HL-60/S4 treated with retinoic acid at 250 ng/mL for 4 days and 3 days (cell line): ENCODE measurements at regions not wholly inside any gene's neighbourhood (a gene's known extent, or its start where the extent isn't known, plus 50 kb on each side); places are given as distances from the start of the nearest gene placed in this dataset.

Experiments
- in situ Hi-C: fragments of 300-500 bp; cut with MboI; formaldehyde crosslinking; loops from 2 replicates; pipeline ENCODE4 v1.7.0; 2022; ENCODE audit warnings: low sequenced_read_pairs

DNA sequence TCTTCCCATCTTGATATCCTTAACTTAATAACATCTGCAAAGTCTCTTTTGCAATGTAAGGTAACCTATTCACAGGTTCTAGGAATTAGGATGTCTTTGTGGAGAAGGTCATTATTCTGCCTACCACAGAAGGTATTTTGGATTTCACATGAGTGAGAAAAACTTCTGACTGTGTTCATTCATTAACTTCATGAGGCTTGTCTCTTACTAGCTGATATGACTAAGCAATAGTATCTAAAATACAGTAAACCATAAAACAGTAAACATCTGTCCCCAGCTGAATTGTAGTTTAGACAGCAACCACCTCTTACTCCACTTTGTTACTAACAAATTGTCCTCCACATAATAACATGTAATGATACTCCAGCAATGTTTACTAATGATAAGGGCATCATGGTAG lies 198.1 kb downstream of the SEC23A start:
- in situ Hi-C loops, result no loop called here

DNA sequence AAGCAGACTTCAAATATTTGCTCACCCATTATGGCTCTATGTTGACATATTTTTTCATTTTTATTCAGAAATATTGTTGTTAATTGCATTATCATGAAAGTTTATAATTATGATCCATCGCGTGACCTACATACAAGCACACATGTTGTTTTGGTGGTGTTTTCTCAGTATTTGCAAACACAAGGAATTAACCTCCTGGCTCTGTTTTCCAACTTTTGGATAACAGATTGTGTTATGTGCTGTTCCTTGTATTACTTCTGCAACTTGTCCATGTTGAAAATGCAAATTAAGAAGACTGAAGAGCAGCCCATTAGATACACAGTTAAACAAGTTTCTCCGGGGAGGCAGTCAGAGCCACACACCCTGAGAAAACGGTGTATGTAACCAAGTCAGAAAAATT lies 201.2 kb downstream of the SEC23A start:
- in situ Hi-C loops, result no loop called here

DNA sequence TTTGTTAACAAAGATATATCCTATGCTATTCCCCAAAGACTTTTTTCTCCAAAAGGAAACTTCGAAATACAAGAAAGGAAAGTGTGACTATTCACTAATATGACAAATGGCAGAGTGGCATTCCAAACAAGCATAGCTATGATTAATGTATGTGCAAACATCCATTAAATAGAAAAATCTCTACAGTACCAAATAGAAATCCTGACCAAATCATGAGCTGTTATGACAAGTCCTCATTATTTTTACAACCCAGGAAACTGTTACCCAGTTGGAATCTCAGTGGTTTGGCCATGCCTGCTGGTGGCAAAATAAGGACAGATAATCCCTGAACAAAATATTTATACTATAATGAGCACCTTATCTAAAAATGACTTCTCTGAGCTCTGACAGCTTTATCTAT lies 202.1 kb downstream of the SEC23A start:
- in situ Hi-C loops, result no loop called here

GRCh38 chr14:38887696-38888095 lies 215.3 kb downstream of the SEC23A start:
- in situ Hi-C loops, result no loop called here

DNA sequence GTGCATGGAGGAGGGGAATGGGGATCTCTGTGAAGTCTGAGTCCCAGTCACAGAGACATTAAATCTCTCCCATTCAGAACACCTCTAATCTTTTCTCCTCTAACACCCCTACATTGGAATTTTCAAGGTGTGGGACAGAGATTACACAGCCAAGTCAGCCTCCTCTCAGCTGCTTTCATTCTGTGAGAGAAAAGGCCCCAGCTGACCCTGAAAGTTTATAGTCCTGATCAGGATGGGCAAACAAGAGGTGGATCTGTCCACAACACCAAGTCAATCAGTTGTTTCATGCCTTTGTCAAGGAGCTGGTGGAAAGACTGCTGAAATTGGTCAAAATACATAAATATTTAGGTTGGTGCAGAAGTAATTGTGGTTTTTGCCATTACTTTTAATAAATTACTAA lies 218.9 kb downstream of the SEC23A start:
- in situ Hi-C loops, result no loop called here

GRCh38 chr14:38883127-38883526 lies 219.9 kb downstream of the SEC23A start:
- in situ Hi-C loops, result no loop called here

- in situ Hi-C loops, result no loop called here
Observed at GRCh38 chr14:38882533-38882932, 220.5 kb downstream of the SEC23A start.

- in situ Hi-C loops, result no loop called here
Observed at GRCh38 chr14:38880643-38881524, 222.2 kb downstream of the SEC23A start.

DNA sequence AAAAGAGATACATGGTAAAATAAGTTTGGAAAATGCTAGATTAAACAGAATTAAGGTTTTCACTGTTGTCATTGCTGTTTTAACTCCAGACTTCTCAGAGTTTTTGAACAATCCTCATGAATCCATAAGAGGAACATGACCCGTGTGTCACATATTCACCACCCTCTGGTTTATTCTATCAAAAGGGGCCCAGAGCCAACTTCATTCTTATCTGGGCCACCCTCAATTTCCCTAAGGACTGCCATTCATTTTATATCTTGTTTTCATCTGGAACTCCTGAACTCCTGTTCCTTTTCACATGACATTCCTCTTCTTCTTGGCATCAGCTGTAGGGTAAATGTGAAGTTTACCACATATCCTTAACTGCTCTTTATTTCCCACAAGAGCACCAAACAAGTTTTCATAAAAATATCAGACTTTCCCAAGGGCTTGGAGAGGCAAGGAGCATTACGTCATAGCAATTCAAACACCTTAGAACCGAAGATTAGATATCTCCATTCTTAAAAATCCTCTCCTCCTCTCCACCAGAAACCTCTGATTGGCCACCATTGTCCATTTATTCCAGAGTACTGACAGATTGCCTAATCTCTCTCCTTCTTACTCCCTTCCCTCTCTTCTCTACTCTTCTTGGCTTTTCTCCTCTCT lies 225.2 kb downstream of the SEC23A start:
- in situ Hi-C loops, result loop anchor here (10.0 kb wide), 1 partner anchor 153 kb away; no protein-coding TSS in a partner anchor

- in situ Hi-C loops, result loop anchor here (10.0 kb wide), 1 partner anchor 150 kb away; no protein-coding TSS in a partner anchor
Observed at GRCh38 chr14:38874721-38875120, 228.3 kb downstream of the SEC23A start.

- in situ Hi-C loops, result loop anchor here (10.0 kb wide), 1 partner anchor 149 kb away; no protein-coding TSS in a partner anchor
Observed at GRCh38 chr14:38873941-38874612, 229.0 kb downstream of the SEC23A start.

DNA sequence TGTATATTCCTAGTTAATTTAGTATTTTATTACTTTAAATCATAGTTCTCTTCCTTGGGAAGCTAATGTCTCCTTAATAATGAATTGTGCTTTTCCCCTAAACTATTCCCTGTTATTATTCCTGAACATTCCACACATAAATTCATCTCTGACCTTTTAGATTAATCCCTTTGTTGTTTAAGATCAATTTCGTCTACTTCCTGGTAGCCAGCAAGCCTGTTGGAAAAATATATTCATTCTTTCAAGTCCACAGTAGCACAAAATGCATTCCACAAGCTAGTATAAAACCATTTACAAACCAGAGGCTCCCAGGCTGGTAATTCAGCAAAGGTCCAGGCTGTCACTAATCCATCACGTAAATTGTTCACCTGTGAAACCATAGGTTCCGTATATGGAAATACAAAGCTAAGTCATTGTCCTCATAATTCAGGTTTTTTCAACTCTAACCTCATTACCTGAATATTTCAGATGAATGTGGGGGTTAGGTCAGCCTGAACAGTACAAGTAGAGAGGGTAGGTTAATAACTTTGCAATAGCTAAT lies 232.7 kb downstream of the SEC23A start:
- in situ Hi-C loops, result loop anchor here (10.0 kb wide), 1 partner anchor 146 kb away; no protein-coding TSS in a partner anchor

DNA sequence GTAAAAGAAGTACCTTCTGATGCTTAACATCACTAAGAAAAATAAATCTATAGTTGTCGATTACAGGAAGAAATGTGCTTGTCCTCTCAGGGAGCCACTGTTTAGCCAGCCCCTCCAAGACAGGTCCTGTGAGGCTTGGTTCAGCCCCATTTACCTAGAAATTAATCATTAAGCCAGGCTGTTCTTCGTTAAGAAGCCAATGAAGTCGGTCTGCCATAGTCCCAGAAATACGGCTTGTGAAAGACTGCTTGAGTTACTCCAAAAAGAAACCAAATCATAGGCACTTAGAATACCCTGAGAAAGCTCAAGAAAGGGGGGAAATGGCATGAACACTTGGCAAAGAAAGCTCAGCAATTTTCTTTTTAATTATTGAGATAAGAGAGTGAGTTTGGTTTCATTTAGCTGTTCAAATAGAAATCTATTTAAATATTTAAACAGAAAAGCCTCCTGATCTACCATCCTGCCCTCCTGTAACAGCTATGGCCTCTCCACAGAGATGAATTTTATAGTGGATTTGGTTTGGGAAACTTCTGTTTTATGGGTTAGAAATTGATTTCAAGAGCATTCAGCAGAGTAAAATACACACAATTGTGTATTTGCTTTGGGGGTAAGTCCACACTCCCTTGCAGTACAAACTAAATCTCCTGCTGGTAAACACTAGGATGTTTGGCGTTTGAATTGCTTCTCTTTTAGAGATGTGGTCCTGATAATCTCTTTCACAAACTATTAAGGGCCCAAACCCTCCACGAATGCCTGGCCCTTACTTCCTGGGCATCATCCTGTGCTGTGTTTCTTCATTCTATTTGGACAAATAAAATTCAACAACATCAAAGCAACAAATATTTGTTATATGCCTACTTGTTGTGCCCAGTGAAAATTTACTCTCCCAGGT lies 234.4 kb downstream of the SEC23A start:
- in situ Hi-C loops, result no loop called here

DNA sequence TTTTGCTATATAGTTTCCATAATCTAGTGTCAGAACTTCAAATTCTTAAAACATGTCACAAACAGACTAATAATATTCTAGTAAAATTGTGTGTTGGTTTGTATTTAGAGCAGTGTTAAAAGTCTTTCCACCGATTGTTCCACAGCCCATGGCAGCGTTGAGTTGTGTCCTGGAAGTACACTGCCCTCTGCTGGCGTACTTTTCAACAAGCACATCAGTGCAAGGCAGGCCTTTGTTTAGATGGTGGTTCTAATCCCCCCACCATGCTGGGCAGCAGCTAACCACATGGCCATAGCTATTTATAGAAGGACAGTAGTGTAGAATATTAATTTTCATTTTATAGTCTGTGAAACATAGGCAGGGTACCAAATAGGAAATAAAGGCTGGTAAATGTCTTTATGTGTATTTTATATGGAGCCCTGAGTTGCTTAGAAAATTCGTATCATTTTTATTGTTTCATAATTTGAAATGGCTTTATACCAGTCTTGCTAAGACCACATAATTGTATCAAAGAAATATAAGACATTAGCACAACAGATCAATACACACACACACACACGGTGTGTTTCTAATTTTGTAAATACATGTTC lies 235.4 kb downstream of the SEC23A start:
- in situ Hi-C loops, result no loop called here

DNA sequence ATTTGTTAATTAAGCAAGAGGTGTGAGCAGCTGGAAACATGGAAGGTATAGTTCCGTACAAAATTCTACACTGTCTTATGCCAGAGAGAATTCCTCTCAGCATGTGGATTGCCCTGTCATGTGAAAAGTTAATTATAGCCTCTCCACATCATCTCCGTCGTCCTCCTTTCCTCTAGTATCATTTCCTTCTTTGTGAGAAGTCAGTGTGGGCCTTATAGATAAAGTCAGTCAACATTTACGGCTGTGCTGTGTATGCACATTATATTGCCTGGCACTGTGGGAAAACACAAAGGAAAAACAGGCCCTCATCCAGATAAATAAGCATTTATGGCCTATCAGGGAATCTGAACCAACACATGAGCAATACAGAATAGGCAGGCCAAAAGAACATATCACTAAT lies 236.6 kb downstream of the SEC23A start:
- in situ Hi-C loops, result no loop called here

DNA sequence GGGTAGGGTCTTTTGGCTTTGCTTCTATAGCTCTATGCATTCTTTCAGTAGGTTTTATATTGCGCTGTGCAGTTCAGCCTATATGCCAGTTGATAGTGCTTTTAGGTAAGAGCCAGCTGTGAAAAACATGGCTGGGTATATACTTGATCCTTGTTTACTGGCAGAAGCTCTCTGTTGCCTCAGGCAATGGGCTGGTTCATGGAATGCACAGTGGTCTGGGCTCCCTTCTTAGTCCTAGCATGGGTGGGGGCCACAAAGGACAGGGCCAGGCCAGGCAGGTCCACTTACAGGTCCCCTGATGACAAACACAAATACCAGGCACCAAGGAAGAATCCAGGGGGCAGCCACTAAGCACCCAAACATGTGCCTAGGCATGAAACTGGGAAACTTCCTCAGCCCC lies 240.7 kb downstream of the SEC23A start:
- in situ Hi-C loops, result no loop called here

DNA sequence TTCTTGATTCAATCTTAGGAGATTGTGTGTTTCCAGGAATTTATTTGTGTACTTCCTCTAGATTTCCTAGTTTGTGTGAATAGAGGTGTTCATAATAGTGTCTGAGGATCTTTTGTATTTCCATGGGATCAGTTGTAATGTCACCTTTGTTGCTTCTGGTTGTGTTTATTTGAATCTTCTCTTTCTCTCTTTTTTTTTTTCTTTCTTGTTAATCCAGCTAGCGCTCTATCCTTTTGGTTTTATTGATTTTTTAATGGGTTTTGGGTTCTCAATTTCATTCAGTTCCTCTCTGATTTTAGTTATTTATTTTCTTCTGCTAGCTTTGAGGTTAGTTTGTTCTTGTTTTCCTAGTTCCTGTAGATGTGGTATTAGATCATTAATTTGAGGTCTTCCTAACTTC lies 242.5 kb downstream of the SEC23A start:
- in situ Hi-C loops, result no loop called here

DNA sequence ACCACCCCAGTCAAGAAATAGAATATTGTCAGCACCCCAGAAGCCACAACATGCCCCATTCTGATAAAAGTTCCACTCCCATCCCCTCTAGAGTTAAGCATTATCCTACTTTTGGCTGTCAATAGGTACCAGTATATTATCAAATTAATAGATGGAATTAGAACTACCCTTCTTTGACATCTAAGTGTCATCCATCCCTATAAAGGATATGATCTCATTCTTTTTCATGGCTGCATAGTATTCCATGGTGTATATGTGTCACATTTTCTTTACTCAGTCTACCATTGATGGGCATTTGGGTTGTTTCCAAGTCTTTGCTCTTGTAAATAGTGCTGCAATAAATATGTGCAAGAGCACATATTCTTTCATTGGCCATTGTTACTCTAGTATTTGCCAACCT lies 246.2 kb downstream of the SEC23A start:
- in situ Hi-C loops, result no loop called here

DNA sequence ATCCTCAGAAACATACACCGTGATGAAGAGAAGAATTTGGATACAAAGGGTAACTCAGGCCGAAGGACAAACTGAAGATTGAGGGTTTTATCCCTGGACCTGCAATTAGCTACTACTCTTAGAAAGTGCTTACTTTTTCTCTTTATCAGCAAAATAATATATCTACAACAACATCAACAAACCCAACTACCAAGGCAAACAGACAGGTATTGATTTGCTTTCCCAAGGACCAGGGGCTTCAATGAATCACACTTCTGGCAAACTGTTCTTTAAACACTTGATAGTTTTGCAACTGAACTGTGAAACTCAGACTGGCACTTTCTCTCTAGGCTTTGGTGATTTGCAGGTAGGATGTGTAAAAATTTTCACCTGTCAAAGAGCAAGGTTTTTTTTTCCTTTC lies 247.5 kb downstream of the SEC23A start:
- in situ Hi-C loops, result no loop called here

DNA sequence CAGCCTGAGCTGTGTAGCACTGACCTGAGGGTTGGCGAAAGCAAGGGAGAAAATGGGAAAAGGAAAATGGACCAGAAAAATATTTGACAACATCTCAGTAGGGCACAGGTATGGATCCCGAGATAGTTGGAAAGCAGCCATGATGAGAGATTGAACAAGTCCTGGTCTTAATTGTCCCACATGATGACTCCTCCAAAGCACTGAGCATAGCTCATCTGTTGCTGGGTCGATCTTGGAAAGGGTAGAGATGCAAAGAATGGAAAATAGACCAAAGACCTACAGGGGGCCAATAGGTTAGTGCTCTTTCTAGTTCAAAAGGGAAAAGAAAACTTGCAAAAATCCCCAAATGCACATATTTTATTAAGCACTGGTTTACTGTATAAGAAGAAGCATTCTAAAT lies 251.9 kb downstream of the SEC23A start:
- in situ Hi-C loops, result no loop called here
